ENCODE measurements at regions not wholly inside any gene's neighbourhood (a gene's known extent, or its start where the extent isn't known, plus 50 kb on each side); places are given as distances from the start of the nearest gene placed in this dataset.

DNA sequence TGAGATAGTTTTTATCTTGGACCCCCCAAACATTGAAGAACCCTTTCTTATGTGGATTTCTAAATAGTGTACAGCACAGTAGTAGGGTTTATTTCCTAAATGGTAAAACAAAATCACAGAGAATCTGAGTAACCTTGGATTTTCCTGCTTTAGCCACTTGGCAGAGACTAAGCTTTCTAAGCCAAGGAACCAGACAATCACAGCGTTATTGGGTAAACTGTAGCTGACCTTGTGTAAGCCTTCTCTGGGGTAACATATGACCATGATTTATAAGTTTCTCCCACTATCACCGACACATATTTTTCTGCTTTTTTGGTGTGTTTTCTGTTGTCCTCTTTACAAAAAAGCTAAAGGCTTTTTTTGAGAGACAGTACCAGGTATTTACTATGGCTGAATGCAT lies 136.3 kb upstream of the PZP start:
- Histone ChIP-seq H3K9ac (ENCODE audit: low read length) (no peak overlapping the region), H2AFZ (ENCODE audit: low read depth, low read length) (no peak overlapping the region), H3K9me2 (ENCODE audit: insufficient read depth, low read length) (no peaks in the 10 kb centered on the region), H4K20me1 (ENCODE audit: insufficient read depth) (no peaks in the 10 kb centered on the region), H3K27ac (ENCODE audit: low read length) (no peak overlapping the region), H3F3A (ENCODE audit: insufficient read depth, low read length, poor library complexity, severe bottlenecking) (no peaks in the 10 kb centered on the region), H3K79me2 (replicated peaks; ENCODE audit: insufficient read depth, low read length) (no peaks in the 10 kb centered on the region), H3K9me3 (ENCODE audit: low read length) (no peaks in the 10 kb centered on the region), H3K27me3 (ENCODE audit: insufficient read depth, low read depth, low read length) (no peaks in the 10 kb centered on the region), H3K4me3 (ENCODE audit: low read length) (no peak overlapping the region), H3K36me3 (ENCODE audit: insufficient read depth, low read length) (no peaks in the 10 kb centered on the region), H3K4me2 (ENCODE audit: low read length) (no peak overlapping the region)
- TF ChIP-seq EZH2 (IDR thresholded peaks at IDR 0.05; ENCODE audit: borderline replicate concordance, insufficient read depth, low read length, poor library complexity, severe bottlenecking) = no peak
- no peak for TF ChIP-seq EP300 (conservative IDR thresholded peaks at IDR 0.05; ENCODE audit: poor library complexity, severe bottlenecking)
- TF ChIP-seq MXI1 (conservative IDR thresholded peaks at IDR 0.05; ENCODE audit: poor library complexity, severe bottlenecking) = no peak
- no peak for TF ChIP-seq RAD21 (conservative IDR thresholded peaks at IDR 0.05)
- TF ChIP-seq, protein P1, sequence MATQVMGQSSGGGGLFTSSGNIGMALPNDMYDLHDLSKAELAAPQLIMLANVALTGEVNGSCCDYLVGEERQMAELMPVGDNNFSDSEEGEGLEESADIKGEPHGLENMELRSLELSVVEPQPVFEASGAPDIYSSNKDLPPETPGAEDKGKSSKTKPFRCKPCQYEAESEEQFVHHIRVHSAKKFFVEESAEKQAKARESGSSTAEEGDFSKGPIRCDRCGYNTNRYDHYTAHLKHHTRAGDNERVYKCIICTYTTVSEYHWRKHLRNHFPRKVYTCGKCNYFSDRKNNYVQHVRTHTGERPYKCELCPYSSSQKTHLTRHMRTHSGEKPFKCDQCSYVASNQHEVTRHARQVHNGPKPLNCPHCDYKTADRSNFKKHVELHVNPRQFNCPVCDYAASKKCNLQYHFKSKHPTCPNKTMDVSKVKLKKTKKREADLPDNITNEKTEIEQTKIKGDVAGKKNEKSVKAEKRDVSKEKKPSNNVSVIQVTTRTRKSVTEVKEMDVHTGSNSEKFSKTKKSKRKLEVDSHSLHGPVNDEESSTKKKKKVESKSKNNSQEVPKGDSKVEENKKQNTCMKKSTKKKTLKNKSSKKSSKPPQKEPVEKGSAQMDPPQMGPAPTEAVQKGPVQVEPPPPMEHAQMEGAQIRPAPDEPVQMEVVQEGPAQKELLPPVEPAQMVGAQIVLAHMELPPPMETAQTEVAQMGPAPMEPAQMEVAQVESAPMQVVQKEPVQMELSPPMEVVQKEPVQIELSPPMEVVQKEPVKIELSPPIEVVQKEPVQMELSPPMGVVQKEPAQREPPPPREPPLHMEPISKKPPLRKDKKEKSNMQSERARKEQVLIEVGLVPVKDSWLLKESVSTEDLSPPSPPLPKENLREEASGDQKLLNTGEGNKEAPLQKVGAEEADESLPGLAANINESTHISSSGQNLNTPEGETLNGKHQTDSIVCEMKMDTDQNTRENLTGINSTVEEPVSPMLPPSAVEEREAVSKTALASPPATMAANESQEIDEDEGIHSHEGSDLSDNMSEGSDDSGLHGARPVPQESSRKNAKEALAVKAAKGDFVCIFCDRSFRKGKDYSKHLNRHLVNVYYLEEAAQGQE (IDR thresholded peaks at IDR 0.05; ENCODE audit: borderline replicate concordance) = no peak
- no peak for TF ChIP-seq TAF1 (IDR thresholded peaks at IDR 0.05; ENCODE audit: low read depth)
- no peak for TF ChIP-seq POLR2AphosphoS5 (IDR thresholded peaks at IDR 0.05)
- TF ChIP-seq SMC3 (conservative IDR thresholded peaks at IDR 0.05; ENCODE audit: poor library complexity) = no peak
- TF ChIP-seq, protein P2, sequence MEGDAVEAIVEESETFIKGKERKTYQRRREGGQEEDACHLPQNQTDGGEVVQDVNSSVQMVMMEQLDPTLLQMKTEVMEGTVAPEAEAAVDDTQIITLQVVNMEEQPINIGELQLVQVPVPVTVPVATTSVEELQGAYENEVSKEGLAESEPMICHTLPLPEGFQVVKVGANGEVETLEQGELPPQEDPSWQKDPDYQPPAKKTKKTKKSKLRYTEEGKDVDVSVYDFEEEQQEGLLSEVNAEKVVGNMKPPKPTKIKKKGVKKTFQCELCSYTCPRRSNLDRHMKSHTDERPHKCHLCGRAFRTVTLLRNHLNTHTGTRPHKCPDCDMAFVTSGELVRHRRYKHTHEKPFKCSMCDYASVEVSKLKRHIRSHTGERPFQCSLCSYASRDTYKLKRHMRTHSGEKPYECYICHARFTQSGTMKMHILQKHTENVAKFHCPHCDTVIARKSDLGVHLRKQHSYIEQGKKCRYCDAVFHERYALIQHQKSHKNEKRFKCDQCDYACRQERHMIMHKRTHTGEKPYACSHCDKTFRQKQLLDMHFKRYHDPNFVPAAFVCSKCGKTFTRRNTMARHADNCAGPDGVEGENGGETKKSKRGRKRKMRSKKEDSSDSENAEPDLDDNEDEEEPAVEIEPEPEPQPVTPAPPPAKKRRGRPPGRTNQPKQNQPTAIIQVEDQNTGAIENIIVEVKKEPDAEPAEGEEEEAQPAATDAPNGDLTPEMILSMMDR (IDR thresholded peaks at IDR 0.05; ENCODE audit: poor library complexity, severe bottlenecking) = no peak

GRCh38 chr12:9343731-9344130 lies 135.5 kb upstream of the PZP start:
- Histone ChIP-seq H4K20me1 (ENCODE audit: insufficient read depth) (no peaks in the 10 kb centered on the region), H3K36me3 (ENCODE audit: insufficient read depth, low read length) (no peaks in the 10 kb centered on the region), H2AFZ (ENCODE audit: low read depth, low read length) (no peak overlapping the region), H3K4me3 (ENCODE audit: low read length) (no peak overlapping the region), H3F3A (ENCODE audit: insufficient read depth, low read length, poor library complexity, severe bottlenecking) (no peaks in the 10 kb centered on the region), H3K79me2 (replicated peaks; ENCODE audit: insufficient read depth, low read length) (no peaks in the 10 kb centered on the region), H3K4me2 (ENCODE audit: low read length) (no peak overlapping the region), H3K9me3 (ENCODE audit: low read length) (no peaks in the 10 kb centered on the region), H3K9me2 (ENCODE audit: insufficient read depth, low read length) (no peaks in the 10 kb centered on the region), H3K27ac (ENCODE audit: low read length) (no peak overlapping the region), H3K9ac (ENCODE audit: low read length) (no peak overlapping the region), H3K27me3 (ENCODE audit: insufficient read depth, low read depth, low read length) (no peaks in the 10 kb centered on the region)
- TF ChIP-seq MXI1 (conservative IDR thresholded peaks at IDR 0.05; ENCODE audit: poor library complexity, severe bottlenecking) = no peak
- TF ChIP-seq EZH2 (IDR thresholded peaks at IDR 0.05; ENCODE audit: borderline replicate concordance, insufficient read depth, low read length, poor library complexity, severe bottlenecking) = no peak
- TF ChIP-seq SMC3 (conservative IDR thresholded peaks at IDR 0.05; ENCODE audit: poor library complexity) = no peak
- TF ChIP-seq EP300 (conservative IDR thresholded peaks at IDR 0.05; ENCODE audit: poor library complexity, severe bottlenecking) = no peak
- no peak for TF ChIP-seq TAF1 (IDR thresholded peaks at IDR 0.05; ENCODE audit: low read depth)
- no peak for TF ChIP-seq RAD21 (conservative IDR thresholded peaks at IDR 0.05)
- TF ChIP-seq, protein P2 (IDR thresholded peaks at IDR 0.05; ENCODE audit: poor library complexity, severe bottlenecking) = no peak
- TF ChIP-seq POLR2AphosphoS5 (IDR thresholded peaks at IDR 0.05) = no peak
- TF ChIP-seq, protein P1 (IDR thresholded peaks at IDR 0.05; ENCODE audit: borderline replicate concordance) = no peak
